NT2/D1 (cell line): ENCODE measurements at regions not wholly inside any gene's neighbourhood (a gene's known extent, or its start where the extent isn't known, plus 50 kb on each side); places are given as distances from the start of the nearest gene placed in this dataset.

Experiments used
- YY1 ChIP-seq: IDR thresholded peaks from 2 replicates; pipeline ENCODE4 v1.6.1; 2011; ENCODE audit not compliant: insufficient read length, insufficient read depth
- ZNF274 ChIP-seq: IDR thresholded peaks from 2 replicates; pipeline ENCODE4 v1.6.1; 2011; ENCODE audit warnings: mild to moderate bottlenecking, low read depth, low read length

- no peak for TF ChIP-seq ZNF274
- no peak for TF ChIP-seq YY1
These were observed 121.5 kb downstream of the DTWD1 start for GRCh38 chr15:49742381-49742780.
